GM18858 (cell line): ENCODE measurements at regions not wholly inside any gene's neighbourhood (a gene's known extent, or its start where the extent isn't known, plus 50 kb on each side); places are given as distances from the start of the nearest gene placed in this dataset.

ENCODE experiments used
- ATAC-seq: cut with Tn5 transposase; IDR thresholded peaks from one replicate; pipeline ENCODE4 v1.9.1; 2021; ENCODE audit not compliant: unreplicated experiment

DNA sequence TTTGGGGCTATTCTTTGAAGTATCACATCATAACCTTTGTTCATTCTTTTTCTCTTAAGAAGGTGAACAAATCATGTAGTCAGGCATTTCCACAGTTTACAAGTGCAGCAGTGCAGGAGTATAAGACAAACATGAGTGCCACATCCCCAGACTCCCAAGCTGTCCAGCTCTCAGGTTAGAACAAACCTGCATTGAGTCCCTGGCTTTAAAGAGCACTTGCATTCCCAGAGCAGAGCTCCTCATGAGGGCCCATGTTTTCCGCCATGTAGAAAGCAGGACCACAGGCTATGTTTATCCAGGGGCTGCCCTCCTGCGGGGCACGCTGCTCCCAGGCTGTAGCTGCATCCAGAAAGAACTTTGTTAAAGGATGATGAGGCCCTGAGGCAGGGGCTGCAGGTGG, 267.7 kb downstream of the TLE3 start:
- no peak for ATAC-seq

DNA sequence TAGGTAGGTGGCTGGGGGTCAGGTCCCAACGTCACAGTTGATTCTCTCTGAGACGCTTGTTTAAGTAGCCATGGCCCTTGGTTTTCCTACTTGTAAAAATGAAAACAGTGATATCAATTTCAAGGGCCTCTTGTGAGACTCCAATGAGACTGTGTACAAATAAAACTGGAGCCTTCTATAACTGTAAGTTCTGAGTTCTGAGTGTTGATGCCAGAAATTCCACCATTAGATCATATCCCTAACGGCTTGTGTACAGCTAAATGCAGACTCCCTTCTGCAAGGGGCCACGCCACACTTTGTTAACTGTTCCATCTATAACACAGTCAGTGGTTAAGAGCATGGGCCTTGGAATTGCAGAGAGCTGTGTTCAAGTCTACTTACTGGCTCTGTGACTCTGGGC, 267.3 kb downstream of the TLE3 start:
- no peak for ATAC-seq

DNA sequence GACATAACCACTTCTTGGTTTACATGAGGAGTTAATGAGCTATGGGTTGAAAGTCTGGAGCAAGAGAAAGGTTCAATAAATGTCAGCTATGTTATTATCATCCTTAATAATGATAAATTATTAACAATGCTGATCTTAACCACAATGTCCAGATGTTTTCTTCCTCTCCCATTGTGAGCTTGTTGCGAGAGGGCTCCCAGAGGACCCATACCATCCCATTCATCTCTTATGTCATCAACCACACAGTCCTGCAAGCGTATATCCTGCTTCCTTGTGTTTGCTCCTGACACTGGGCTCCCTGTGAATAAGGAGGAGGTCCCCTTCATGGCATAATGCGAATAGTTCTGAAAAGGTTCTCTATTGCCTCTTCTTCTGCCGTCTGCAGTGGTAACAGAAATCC, 266.8 kb downstream of the TLE3 start:
- no peak for ATAC-seq

DNA sequence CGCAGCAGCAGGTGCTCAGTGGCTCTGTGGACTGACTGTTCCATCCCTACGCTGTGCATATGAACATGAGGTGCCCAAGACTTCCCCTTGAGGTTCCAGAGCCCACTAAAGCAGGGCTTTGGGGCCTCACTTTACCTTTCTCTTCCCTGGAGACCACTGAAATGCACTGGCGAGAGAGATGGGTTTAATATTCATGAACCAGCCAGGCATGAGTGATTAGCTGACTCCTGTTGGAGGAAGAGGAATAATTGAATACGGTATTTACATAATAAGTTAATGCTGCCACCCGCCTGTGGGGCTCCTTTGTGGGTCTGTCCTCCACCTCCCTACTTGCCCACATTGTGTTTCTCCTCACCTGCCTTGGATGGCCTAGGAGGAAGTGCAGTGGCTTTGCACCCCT, 263.4 kb downstream of the TLE3 start:
- no peak for ATAC-seq

DNA sequence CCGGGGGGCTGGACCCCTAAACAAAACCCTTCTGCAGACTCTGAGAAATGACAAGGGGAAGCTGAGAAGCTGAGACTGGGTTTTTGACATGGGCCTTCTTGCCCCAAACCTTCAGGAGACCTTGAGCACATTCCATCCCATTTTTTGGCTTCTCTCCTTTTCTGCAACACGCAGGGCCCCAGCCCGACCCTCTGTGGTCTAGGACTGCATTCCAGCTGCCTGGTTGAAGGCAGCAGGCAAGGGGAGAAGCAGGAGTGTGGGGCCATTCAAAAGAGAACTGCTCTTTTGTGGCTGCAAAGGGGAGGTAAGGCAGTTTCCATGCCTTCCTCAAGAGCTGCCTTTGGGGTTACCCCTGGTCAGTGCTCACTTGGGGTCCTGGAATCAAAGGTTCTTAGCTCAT, 263.0 kb downstream of the TLE3 start:
- no peak for ATAC-seq

DNA sequence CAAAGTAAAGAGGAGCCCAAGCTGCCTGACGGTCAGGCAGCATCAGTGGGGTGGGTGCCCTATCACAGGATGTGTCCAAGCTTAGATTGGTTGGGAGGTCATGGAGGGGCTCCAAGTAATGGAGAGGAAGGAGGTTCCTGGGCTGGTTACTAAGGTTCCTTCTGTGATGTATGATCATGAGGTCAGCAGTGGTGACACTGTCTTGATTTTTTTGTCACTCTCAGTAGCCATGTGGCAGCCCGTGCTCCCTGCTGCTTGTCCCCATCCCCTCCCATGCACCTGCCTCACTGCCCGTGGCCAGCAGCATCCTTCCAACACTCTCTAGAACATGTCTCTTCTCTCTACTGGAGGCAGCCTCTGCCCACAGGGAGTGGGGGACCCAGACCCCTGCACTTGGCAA, 261.7 kb downstream of the TLE3 start:
- no peak for ATAC-seq

DNA sequence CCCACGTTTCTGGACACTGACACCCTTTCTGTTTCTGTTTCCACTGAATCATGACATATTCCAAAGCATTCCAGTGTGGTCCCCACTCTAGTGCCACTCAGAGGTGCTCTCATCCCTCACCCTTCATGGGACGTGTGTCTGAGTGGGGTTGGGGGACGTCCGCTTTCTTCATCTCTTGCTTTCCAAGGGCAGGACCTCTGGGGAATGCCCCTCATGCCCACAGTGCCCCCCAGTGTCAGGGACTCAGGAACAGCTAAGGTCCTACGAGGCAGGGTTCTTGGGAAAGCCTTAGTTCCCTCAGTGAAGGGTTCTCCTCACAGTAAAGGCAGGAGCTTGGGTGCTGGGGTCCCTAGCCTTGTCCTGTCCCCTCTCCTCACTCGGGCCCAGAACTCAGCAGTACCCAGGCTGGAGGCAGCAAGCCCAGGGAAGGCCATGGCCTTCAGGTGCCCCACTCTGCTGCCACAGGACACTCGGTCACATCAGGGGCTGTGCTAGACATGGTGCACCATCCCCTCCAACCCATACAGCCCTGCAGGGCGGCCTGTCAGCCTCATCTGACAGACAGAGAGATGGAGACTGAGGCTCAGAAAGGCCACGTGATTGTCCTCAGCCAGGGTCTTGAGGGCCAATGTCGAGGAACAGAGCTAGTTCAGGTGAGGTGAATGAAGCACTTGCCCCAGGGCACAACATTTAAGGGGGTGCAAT, 261.0 kb downstream of the TLE3 start:
- no peak for ATAC-seq

DNA sequence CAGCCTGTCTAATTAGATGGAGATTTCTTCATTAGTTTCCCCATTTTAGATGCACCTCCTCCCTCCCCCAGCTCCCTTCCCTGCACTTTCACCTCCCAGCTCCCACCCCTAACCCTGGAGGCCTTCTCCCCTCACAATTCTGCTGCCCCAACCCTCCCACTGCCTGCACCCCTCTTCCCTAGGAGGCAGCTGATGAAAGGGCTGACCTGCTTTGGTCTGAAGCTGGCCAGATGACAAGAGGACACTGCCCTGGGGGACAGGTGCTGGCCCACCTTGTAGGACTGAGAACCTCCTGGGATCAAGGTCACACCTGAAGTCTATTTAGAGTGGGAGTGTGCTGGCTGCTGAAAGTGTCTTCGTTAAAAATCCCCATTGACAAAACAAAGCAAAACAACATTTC, 259.4 kb downstream of the TLE3 start:
- ATAC-seq, result no peak

DNA sequence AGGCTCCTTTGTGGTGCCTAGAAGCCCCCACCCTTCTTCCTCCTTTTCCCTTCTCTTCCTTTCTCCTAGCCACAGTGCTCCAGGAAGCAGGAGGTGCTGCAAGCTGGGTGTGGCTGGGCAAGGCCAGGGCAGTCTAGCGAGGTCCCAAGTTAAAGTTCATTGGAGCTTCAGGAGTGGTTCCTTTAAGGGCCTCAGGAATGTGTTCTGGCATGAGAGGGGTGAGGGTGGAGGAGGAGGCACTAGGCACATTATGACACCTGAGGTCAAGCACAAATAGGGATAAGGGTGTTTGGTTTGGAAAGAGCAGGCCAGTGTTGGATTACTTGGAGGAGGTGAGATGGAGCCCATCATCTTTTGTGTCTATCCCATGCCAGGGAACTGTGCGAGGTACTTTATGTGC, 258.7 kb downstream of the TLE3 start:
- ATAC-seq, result no peak

DNA sequence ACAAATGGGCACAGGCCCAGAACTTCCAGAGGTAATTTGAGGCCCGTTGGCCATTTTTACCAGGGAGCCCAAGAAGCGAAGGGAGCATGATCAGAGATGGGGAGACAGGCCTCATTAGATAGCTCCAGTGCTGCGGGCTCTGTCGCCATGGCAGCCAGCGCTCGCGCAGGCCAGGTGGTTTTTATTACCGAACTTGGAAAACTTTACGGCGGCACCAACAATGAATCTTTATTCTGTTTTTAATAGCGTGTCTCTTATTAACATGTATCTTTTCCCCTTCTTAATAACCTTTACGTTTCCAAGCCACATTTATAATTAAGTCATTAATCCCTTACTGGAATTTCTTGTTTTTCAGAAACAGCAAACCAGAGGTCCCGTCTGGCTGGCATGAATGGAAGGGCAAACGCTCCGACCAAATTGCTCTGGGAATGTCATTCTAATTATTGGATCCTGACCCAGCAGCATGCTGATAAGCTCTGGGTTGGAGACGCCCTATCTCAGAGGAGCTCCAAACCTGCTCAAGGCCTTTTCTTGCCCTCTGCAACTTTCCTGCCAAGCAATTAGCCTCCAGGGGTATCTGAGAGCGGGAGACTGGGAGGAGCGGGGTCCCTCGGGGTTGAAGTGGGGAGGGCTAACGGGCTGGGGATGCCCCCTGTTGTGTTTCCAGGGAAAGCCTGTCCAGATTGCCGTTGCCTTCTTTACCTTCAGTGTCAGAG, 256.4 kb downstream of the TLE3 start:
- ATAC-seq, result no peak

DNA sequence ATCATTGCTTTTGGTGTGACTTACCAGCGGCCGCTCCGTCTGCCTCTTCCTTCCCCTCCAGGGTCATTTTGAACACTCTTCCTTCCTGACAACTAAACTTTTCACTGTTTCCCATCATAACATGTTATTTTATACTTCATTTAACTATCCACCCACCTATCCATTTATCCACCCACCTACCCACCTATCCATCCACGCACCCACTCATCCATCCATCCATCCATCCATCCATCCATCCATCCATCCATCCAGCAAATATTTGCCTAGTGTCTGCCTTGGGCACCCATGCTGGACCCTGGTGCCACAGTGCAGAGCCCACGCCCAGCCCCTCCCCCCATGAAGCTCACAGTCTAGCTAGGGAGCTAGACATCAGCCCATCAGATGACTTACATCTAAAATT, 254.9 kb downstream of the TLE3 start:
- ATAC-seq, result no peak

DNA sequence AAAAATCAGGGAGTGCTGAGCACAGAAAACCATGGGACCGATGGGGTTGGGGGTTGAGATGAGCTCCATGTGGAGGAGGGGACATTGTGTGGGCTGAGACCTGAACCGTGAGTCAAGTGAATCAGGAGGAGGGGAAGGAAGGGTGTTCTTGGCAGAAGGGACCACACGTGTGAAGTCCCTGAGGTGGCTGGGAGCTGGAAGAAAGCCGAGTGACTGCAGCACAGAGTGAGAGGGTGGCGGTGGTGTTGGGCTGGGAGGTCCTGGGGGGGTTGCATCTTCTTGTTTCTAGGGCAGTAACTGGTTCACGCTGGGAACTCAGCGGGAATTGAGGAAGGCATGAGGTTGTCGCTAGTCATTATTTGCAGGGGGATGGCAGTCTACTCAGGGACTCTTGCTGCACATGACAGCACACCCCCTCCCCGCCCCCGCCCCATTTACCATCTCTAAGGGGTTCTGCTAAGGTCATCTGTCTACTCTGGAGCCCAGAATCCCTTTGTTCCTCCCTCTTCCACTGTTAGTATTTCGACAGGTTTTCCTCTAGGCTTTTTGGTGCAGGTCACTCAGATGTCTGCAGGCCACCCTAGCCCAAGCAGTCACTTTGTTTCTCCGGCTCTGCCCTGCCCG, 254.3 kb downstream of the TLE3 start:
- ATAC-seq, result no peak

DNA sequence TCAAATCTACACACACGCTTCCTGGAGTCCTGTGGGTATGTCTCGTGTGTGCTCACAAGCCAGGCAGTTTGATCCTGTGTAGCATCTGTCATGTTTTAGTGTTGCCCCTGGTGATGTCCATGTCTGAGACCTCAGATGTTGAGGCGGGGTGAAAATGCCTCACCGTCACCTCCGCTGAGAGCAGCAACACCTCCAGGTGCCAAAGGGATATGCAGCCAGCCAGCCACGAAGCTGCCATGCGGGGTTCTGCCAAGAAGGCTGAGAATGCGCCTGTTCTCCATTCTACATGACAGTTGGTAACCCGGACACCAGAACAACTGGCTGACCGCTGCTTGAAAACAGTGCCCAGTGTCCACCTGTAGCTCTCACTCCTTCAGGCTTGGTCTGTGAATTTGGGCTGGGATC, 253.8 kb downstream of the TLE3 start:
- ATAC-seq, result no peak

DNA sequence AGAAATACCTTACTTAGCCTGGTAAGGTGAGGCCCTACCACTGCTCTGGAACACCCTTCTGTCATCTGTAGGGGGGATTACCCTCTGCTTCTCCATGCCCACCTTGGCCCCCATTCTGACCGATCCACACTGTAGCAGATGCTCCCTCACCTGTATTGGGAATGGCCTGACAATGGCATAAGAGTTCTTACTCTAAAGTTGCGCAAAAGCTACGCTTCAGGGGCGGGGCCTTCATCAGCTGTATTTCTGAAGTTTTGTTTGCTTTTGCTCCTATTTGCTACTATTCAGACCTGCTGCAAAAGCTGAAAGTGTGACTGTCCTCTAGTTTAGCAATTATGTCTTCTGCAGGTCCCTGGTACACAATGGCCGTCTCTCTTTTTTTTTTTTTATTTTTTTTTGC, 252.6 kb downstream of the TLE3 start:
- no peak for ATAC-seq

DNA sequence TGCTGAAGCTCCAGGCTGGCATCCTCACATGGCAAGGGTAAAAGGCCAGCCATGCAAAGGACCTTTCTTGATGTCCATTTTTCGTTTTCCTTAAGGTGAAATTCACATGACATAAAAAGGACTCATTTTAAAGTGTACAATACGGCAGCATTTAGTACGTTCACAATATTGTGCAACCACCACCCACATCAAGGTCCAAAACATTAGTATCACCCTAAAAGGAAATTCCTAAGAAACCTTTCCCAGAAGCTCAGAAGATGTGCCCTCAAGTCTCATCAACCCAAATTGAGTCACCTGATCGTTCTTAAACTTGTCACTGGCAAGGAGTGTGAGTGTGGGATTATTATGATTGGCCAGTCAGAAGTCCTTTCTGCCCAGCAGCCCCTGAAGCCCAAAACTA, 250.1 kb downstream of the TLE3 start:
- ATAC-seq, result no peak

DNA sequence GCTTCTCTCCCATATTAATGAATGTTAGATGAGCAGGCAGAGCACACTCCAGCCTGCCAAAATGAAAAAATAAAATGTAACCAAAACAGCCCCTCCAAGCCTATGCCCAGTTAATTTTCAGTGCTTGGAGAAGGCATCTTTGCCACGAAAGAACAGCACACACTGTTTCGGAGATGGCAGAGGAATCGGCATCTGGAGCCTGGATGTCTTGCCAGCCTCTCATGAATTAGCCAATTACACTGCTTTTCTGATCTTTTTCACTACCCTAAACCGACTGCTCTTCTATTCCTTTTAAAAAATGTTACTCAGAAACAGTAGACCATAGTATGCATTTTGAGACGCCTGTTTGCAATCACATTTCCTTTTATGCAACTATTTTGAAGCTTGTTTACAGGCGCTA, 249.6 kb downstream of the TLE3 start:
- ATAC-seq, result no peak

DNA sequence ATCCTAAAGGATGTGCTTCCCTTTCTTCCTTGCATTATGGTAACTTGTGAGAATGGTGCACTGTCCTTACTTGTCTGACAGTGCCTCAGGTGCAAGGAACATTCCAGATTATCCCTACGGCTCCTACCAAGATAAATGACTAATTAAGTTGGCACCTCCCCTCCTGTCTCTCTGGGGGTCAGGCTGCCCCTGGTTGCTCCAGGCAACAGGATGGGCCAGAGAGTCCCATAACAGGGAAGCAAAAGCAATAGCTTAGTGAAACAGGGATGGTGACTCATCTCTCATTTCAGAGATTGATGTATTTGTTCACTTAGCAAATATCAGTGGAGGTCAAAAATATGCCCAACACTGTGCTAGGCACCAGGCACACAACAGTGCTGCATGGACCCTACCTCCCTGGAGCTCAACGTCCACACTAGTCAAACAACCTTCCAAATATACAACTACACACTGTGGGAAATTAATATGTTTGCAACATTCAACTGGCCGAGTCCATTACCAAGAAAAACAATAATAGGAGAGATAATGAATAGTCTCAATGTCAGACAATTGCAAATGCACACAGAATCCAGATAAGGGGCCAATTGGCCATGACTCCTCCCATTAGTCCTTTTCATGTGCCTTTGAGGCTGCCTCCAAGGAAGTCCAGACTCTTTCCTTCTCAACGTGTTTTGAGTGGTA, 249.0 kb downstream of the TLE3 start:
- no peak for ATAC-seq

DNA sequence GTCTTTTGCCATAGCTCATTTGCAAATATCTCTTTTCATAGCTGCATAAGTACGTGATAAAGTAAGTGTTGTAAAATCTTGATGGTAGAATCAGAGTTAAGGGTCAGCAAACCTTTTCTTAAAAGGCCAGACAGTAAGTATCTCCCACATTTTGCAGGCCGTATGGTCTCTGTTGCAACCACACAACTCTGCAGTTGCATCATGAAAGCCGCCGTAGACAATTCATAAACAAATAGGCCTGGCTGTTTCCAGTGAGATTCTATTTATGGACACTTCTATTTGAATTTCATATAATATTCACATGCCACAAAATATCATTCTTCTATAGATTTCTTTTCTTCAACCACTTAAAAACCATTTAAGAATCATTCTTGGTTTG, 248.5 kb downstream of the TLE3 start:
- ATAC-seq, result no peak

DNA sequence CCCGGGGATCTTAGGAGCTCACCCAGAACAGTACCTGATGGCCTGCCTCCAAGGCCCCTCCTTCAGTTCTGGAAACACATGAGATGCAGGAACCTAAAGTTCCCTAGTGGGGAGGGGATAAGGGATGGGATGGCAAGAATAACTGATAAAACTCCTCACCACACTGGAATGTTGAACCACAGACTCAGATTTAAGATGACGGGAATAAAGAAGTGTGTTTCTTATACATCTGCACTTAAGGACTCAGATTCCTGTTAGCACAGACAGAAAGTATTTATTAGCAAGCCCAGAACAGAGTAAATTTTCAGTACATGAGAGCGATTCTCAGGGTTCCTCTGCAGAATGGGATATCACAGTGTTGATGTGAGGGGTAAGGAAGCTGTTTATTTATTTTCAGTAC, 245.2 kb downstream of the TLE3 start:
- ATAC-seq, result no peak

DNA sequence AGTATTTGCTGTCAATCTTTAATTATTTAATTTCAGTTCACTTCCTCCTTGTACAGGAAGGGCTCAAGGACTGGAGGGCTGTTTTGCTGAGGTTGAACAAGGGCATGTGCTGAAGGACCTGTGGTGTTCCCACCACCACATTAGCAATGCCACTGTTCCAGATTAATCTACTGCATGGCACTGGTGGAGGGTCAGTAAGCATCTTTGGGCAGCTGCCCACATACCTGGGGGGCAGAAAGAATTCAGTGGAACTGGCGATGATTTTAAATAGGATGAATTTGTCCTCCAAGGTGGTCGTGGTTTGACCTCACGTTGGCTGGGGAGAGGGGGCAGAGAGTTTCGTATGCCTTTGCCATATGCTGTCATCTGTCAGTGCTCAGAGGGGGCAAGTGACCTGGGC, 244.8 kb downstream of the TLE3 start:
- no peak for ATAC-seq

DNA sequence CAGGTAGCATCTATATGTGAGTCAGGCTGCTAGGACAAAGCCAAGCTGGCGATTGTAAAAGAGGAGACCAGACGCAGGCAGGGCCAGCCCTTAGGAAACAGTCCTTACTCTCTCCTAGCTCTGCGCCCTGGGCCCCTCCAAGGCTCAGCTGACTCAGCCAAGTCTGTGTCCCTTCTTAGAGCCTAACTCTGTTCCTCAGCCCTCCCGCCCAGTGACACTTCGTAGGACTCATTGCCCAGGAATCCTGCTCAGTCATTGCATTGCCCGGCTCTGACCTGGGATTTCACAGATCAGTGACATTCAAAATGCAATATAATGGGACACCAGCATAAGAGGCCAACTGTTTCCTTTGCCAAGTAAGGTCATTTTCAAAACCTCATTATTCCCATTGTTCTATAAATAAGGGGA, 244.2 kb downstream of the TLE3 start:
- no peak for ATAC-seq

DNA sequence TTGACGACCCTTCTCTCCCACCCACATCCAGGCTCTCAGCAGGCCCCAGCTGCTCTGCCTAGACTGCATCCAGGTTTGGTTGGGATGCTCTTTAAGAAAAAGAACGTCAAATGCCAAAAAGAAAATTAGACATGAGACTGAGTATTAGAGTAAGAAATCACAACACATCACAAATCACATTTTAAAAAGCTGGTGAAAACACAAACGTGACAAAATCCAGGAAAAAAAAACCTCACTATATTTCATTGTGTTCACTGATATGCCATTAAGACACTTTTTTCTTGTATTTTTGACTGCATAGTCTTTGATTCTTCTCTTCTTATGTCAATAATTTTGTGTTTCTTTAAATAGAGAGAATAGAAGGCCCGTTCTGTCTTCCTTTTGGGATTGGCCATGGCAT, 243.7 kb downstream of the TLE3 start:
- no peak for ATAC-seq
